ENCODE measurements at regions not wholly inside any gene's neighbourhood (a gene's known extent, or its start where the extent isn't known, plus 50 kb on each side); places are given as distances from the start of the nearest gene placed in this dataset.

GRCh38 chr9:115992834-115993233, 160.8 kb upstream of the PAPPA start:
- CTCF ChIA-PET = interaction anchor here (0.5 to 1.3 kb wide), 3 partner anchors 11 to 506 kb away, joined by 3 to 6 read pairs (median 3); no protein-coding TSS in a partner anchor
- no peak for DNase-seq (ENCODE audit: low read depth, low spot score)
- no peak overlapping the region for H3K4me3 ChIP-seq (ENCODE audit: low read depth, low read length)
- TF ChIP-seq CTCF (IDR thresholded peaks at IDR 0.05; ENCODE audit: insufficient read depth, low read length, missing control alignments) = peak; percentile 17
- POLR2A ChIA-PET = interaction anchor here (0.7 kb wide), 1 partner anchor 321 kb away, joined by 3 read pairs; no protein-coding TSS in a partner anchor

DNA sequence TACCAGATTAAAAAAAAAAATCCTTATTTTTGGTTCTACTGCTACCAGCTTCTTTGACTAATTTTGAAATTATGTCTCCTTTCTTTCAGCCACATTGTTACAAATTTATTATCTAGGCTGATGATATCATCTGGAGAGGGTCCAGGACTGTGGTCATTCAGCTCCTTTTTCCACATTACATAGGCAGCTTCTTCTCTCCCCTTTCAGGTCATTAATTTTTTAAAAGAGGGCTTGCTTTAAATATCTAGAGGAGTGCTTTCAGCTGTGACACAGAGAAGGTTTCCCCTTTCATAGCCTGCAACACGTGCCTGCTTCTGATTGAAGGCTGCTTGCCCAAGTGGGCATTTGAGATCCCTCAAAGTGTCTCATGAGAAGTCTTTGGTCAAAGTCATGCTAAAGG, 155.7 kb upstream of the PAPPA start:
- POLR2A ChIA-PET = interaction anchor here (2.1 kb wide), 1 partner anchor 53 kb away, joined by 10 read pairs; no protein-coding TSS in a partner anchor
- no peak for TF ChIP-seq CTCF (IDR thresholded peaks at IDR 0.05; ENCODE audit: insufficient read depth, low read length, missing control alignments)
- CTCF ChIA-PET = interaction anchor here (1.2 to 1.7 kb wide), 4 partner anchors 8 to 155 kb away, joined by 3 to 5 read pairs (median 4); no protein-coding TSS in a partner anchor

DNA sequence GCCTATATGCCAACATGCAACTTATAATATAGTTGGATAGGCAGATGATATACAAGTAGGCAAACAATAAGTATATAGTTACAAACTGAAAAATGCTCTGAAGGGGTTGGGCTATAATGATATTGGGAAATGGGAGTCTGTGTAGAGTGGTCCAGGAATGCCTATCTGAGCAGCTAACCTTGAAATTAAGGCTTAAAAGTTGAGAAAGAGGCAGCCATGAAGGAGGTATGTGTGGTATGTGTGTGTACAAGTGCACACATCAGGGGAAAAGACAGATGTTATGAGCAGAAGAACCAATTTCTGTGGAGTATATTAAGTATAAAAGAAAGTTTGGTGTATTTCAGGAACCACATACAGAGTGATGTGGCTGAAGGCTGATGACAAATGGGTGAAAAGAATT, 154.9 kb upstream of the PAPPA start:
- POLR2A ChIA-PET = interaction anchor here (2.1 kb wide), 1 partner anchor 54 kb away, joined by 10 read pairs; no protein-coding TSS in a partner anchor
- no peak overlapping the region for H3K4me3 ChIP-seq (ENCODE audit: low read depth, low read length)
- DNase-seq (ENCODE audit: low read depth, low spot score) = no peak
- TF ChIP-seq CTCF (IDR thresholded peaks at IDR 0.05; ENCODE audit: insufficient read depth, low read length, missing control alignments) = no peak
- CTCF ChIA-PET = interaction anchor here (0.9 to 1.6 kb wide), 5 partner anchors 9 to 407 kb away, joined by 3 to 5 read pairs (median 3); no protein-coding TSS in a partner anchor

More for the DNA sequence above, 155.7 kb upstream of the PAPPA start:
- no peak for DNase-seq (ENCODE audit: low read depth, low spot score)
- no peak overlapping the region for H3K4me3 ChIP-seq (ENCODE audit: low read depth, low read length)

- ChIA-PET CTCF (interaction anchor here (1.4 to 1.6 kb wide), 2 partner anchors 9 to 10 kb away, joined by 3 read pairs; no protein-coding TSS in a partner anchor), POLR2A (interaction anchor here (2.1 kb wide), 1 partner anchor 55 kb away, joined by 10 read pairs; no protein-coding TSS in a partner anchor)
- no peak for TF ChIP-seq CTCF (IDR thresholded peaks at IDR 0.05; ENCODE audit: insufficient read depth, low read length, missing control alignments)
These were observed 154.1 kb upstream of the PAPPA start for GRCh38 chr9:115999498-115999897.

DNA sequence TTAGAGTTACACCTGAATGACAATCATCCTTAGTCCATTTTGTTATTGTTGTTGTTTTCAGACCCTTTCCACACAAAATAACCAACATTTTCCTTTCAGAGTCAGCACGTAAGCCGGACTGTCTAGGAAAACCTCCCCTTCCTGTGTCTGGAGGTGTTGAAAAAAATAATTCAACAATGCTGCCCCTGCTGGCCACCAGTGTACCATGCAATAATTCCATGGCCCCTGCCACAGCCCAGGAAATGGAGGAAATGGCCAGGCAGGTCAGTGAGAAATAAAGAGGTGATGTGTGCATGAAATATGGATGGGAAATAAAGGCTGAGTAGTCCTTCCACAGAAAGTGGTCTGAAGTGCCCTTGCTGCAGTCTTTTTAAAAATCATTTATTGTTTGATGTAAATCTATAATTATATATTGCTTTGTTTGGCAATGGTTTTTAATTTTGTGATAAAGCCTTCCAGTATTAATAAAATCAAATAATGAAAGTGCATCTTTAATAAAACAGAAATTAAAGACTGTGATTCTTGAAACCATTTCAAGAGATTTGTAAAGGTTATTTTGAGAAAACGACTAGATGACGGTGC, 152.8 kb upstream of the PAPPA start:
- ChIA-PET CTCF (interaction anchor here (0.7 kb wide), 1 partner anchor 10 kb away, joined by 3 read pairs; no protein-coding TSS in a partner anchor), POLR2A (no interaction called here)
- peak; percentile 18 for TF ChIP-seq CTCF (IDR thresholded peaks at IDR 0.05; ENCODE audit: insufficient read depth, low read length, missing control alignments)
- no peak for DNase-seq (ENCODE audit: low read depth, low spot score)
- no peak overlapping the region for H3K4me3 ChIP-seq (ENCODE audit: low read depth, low read length)

More at GRCh38 chr9:115999498-115999897, 154.1 kb upstream of the PAPPA start:
- no peak for DNase-seq (ENCODE audit: low read depth, low spot score)
- no peak overlapping the region for H3K4me3 ChIP-seq (ENCODE audit: low read depth, low read length)

- POLR2A ChIA-PET = no interaction called here
- no peak for DNase-seq (ENCODE audit: low read depth, low spot score)
- TF ChIP-seq CTCF (IDR thresholded peaks at IDR 0.05; ENCODE audit: insufficient read depth, low read length, missing control alignments) = no peak
- CTCF ChIA-PET = interaction anchor here (1.1 kb wide), 1 partner anchor 25 kb away, joined by 4 read pairs; no protein-coding TSS in a partner anchor
- H3K4me3 ChIP-seq (ENCODE audit: low read depth, low read length) = no peak overlapping the region
These were observed 151.4 kb upstream of the PAPPA start for GRCh38 chr9:116002181-116002580.
